Stimulated activated CD4-positive, alpha-beta T cell treated with anti-CD3 and anti-CD28 coated beads, Interleukin-1b, Interleukin-23, amount 100 ng/mL, for 4 hours (primary cell): ENCODE measurements at regions not wholly inside any gene's neighbourhood (a gene's known extent, or its start where the extent isn't known, plus 50 kb on each side); places are given as distances from the start of the nearest gene placed in this dataset.

Experiments
- DNase-seq, 2 donors: peaks; one replicate each; pipeline ENCODE4 v3.0.0-alpha.2; 2020; ENCODE audit warnings: low read depth in 2 of 2

GRCh38 chr12:87841935-87842334 is 187.3 kb downstream of the C12orf50 start:
- DNase-seq, result no peak

GRCh38 chr12:87836190-87836589 is 193.0 kb downstream of the C12orf50 start:
- no peak for DNase-seq

- no peak for DNase-seq
These were observed 200.7 kb downstream of the C12orf50 start for GRCh38 chr12:87828382-87828973.

- DNase-seq, result no peak
These were observed 201.4 kb downstream of the C12orf50 start for GRCh38 chr12:87827638-87828264.

GRCh38 chr12:87822923-87823322 is 206.3 kb downstream of the C12orf50 start:
- no peak for DNase-seq

- DNase-seq, result no peak
These were observed 208.5 kb downstream of the C12orf50 start for GRCh38 chr12:87820524-87821202.

- no peak for DNase-seq
These were observed 210.8 kb downstream of the C12orf50 start for GRCh38 chr12:87818441-87818840.

GRCh38 chr12:87815771-87816585 is 213.2 kb downstream of the C12orf50 start:
- no peak for DNase-seq

- no peak for DNase-seq
These were observed 214.6 kb downstream of the C12orf50 start for GRCh38 chr12:87814625-87815024.

- no peak for DNase-seq
These were observed 215.5 kb downstream of the C12orf50 start for GRCh38 chr12:87813476-87814234.

GRCh38 chr12:87812681-87813080 is 216.5 kb downstream of the C12orf50 start:
- no peak for DNase-seq

- no peak for DNase-seq
These were observed 217.2 kb downstream of the C12orf50 start for GRCh38 chr12:87812030-87812429.

GRCh38 chr12:87809916-87810315 is 219.3 kb downstream of the C12orf50 start:
- DNase-seq, result no peak

- no peak for DNase-seq
These were observed 222.1 kb downstream of the C12orf50 start for GRCh38 chr12:87807086-87807485.

- DNase-seq, result no peak
These were observed 222.9 kb downstream of the C12orf50 start for GRCh38 chr12:87806310-87806709.

GRCh38 chr12:87804386-87804785 is 224.8 kb downstream of the C12orf50 start:
- no peak for DNase-seq

- no peak for DNase-seq
These were observed 226.5 kb downstream of the C12orf50 start for GRCh38 chr12:87802721-87803011.

- no peak for DNase-seq
These were observed 227.1 kb downstream of the C12orf50 start for GRCh38 chr12:87801860-87802720.

- no peak for DNase-seq
These were observed 232.2 kb downstream of the C12orf50 start for GRCh38 chr12:87796961-87797516.

GRCh38 chr12:87795555-87795954 is 233.6 kb downstream of the C12orf50 start:
- no peak for DNase-seq

- no peak for DNase-seq
These were observed 234.3 kb downstream of the C12orf50 start for GRCh38 chr12:87794854-87795253.
